Adrenal gland (tissue), 9 donors: ENCODE measurements at regions not wholly inside any gene's neighbourhood (a gene's known extent, or its start where the extent isn't known, plus 50 kb on each side); places are given as distances from the start of the nearest gene placed in this dataset.

Experiments
- DNase-seq, 7 donors: peaks; one replicate each; pipeline ENCODE4 v3.0.0-alpha.2; 2019 to 2020
- H3K27ac ChIP-seq, 5 donors: fragments of 200-600 bp; sonication (generic) in 4 of 5; 1 replicate in 3 of 5; 2 replicates in 2 of 5; pipeline versions ENCODE4 v1.5.1 to v1.8.0; 2016 to 2020; ENCODE audit warnings: mild to moderate bottlenecking in 1 of 5
- H3K27me3 ChIP-seq: fragments of 200-600 bp; 2 replicates; pipeline ENCODE4 v1.8.0; 2021
- H3K36me3 ChIP-seq, 2 donors: fragments of 200-600 bp; replicated peaks in 1 of 2; 1 replicate in 1 of 2; 2 replicates in 1 of 2; pipeline versions ENCODE4 v1.5.1 to v1.8.0; 2018 to 2022
- H3K4me1 ChIP-seq, 2 donors: fragments of 200-600 bp; replicated peaks in 1 of 2; 1 replicate in 1 of 2; 2 replicates in 1 of 2; pipeline versions ENCODE4 v1.5.1 to v1.8.0; 2018 to 2021
- H3K4me3 ChIP-seq, 4 donors: fragments of 200-600 bp; sonication (generic) in 3 of 4; one replicate each; pipeline ENCODE4 v1.5.1; 2016 to 2018
- H3K9me3 ChIP-seq, 3 donors: fragments of 200-600 bp; sonication (generic) in 1 of 3; replicated peaks in 1 of 3; 1 replicate in 2 of 3; 2 replicates in 1 of 3; pipeline versions ENCODE4 v1.5.1 to v1.8.0; 2016 to 2021
- CTCF ChIP-seq, 6 experiments: fragments of 450-650 bp in 4 of 6; fragments of 200-600 bp in 2 of 6; sonication (generic) in 1 of 6; IDR thresholded peaks; 1 replicate in 5 of 6; 2 replicates in 1 of 6; pipeline versions ENCODE4 v1.5.1 to v1.8.0; 2016 to 2021; ENCODE audit warnings: antibody characterized with exemption in 6 of 6, mild to moderate bottlenecking in 2 of 6, moderate library complexity in 1 of 6
- POLR2A ChIP-seq, 2 donors: fragments of 450-650 bp; IDR thresholded peaks; one replicate each; pipeline ENCODE4 v1.6.1; 2017; ENCODE audit warnings: antibody characterized with exemption in 2 of 2, mild to moderate bottlenecking in 2 of 2, moderate library complexity in 1 of 2
- WGBS, 4 donors: extraction: QIAGEN DNeasy Blood & Tissue Kit in 2 of 4; methylation state at CpG; one replicate each; pipeline versions ENCODE4 v1.1.5 to v1.1.7; 2013 to 2017; 5-methylcytosine and 5-hydroxymethylcytosine counted together
- intact Hi-C, 2 donors: fragments of 100-400 bp; cut with DNase I; formaldehyde crosslinking; loops; one replicate each; pipeline versions ENCODE4 v1.14.1 to v1.15.0; 2022 to 2023
- donor health status: healthy with polysubstance abuse.
- donor health status: Bipolar disorder and iron deficiency.
- donor health status: DM: yes; HTN: yes; CAD: no.
- donor health status: DM: no; HTN: no; CAD: no.
- donor health status: DM: no; HTN: no; CAD: no.

GRCh38 chr11:129590030-129590752, 214.5 kb downstream of the BARX2 start:
- H3K4me3 ChIP-seq = no peak overlapping the region
- no peaks in the 10 kb centered on the region for H3K36me3 ChIP-seq
- TF ChIP-seq POLR2A (IDR thresholded peaks at IDR 0.05) (no peak), CTCF (IDR thresholded peaks at IDR 0.05) (no peak)
- no peak overlapping the region for H3K27ac ChIP-seq
- H3K9me3 ChIP-seq = no peaks in the 10 kb centered on the region
- DNase-seq = no peak
- intact Hi-C loops = no loop called here
- 65 to 70% (median 68%) methylated on average over 10 of the region's 10 CpGs for WGBS, 4 donors
- no peaks in the 10 kb centered on the region for H3K4me1 ChIP-seq
- no peaks in the 10 kb centered on the region for H3K27me3 ChIP-seq

GRCh38 chr11:129590753-129591475, 215.3 kb downstream of the BARX2 start:
- no peak overlapping the region for H3K27ac ChIP-seq
- TF ChIP-seq POLR2A (IDR thresholded peaks at IDR 0.05) (no peak), CTCF (IDR thresholded peaks at IDR 0.05) (no peak)
- intact Hi-C loops = no loop called here
- no peaks in the 10 kb centered on the region for H3K36me3 ChIP-seq
- H3K4me1 ChIP-seq = no peaks in the 10 kb centered on the region
- H3K27me3 ChIP-seq = no peaks in the 10 kb centered on the region
- DNase-seq = no peak
- WGBS, 4 donors = 75 to 80% (median 78%) methylated on average over 8 to 9 of the region's 9 CpGs
- H3K9me3 ChIP-seq = no peaks in the 10 kb centered on the region
- no peak overlapping the region for H3K4me3 ChIP-seq

- TF ChIP-seq POLR2A (IDR thresholded peaks at IDR 0.05) (no peak), CTCF (IDR thresholded peaks at IDR 0.05) (no peak)
- DNase-seq = no peak
- intact Hi-C loops = no loop called here
- H3K27ac ChIP-seq = no peak overlapping the region
- no peaks in the 10 kb centered on the region for H3K36me3 ChIP-seq
- H3K27me3 ChIP-seq = no peaks in the 10 kb centered on the region
- H3K4me3 ChIP-seq = no peak overlapping the region
- H3K9me3 ChIP-seq = no peaks in the 10 kb centered on the region
- H3K4me1 ChIP-seq = no peaks in the 10 kb centered on the region
- WGBS, 4 donors = 51 to 60% (median 59%) methylated on average over 2 of the region's 2 CpGs
Observed at GRCh38 chr11:129591527-129591926, 215.9 kb downstream of the BARX2 start.

GRCh38 chr11:129592191-129592590, 216.5 kb downstream of the BARX2 start:
- H3K36me3 ChIP-seq = no peaks in the 10 kb centered on the region
- H3K9me3 ChIP-seq = no peaks in the 10 kb centered on the region
- intact Hi-C loops = no loop called here
- WGBS, 4 donors = 79 to 85% (median 82%) methylated on average over 8 of the region's 8 CpGs
- no peaks in the 10 kb centered on the region for H3K4me1 ChIP-seq
- no peak for TF ChIP-seq CTCF (IDR thresholded peaks at IDR 0.05)
- TF ChIP-seq POLR2A (IDR thresholded peaks at IDR 0.05) = no peak
- no peak overlapping the region for H3K27ac ChIP-seq
- H3K4me3 ChIP-seq = no peak overlapping the region
- DNase-seq = no peak
- H3K27me3 ChIP-seq = no peaks in the 10 kb centered on the region
